T47D (cell line): ENCODE measurements at regions not wholly inside any gene's neighbourhood (a gene's known extent, or its start where the extent isn't known, plus 50 kb on each side); places are given as distances from the start of the nearest gene placed in this dataset.
A peak's percentile ranks its signal among the peaks of the same experiment; 100 is the strongest.
"Not testable (repeated sequence)": the region's sequence is repeated elsewhere in the genome, so short reads cannot be mapped to it uniquely, and the experiment has no call there.

Experiments used
- DNase-seq, 2 experiments: peaks; one replicate each; pipeline versions ENCODE4 v3.0.0 to v3.0.0-alpha.2; 2011 to 2012; ENCODE audit warnings: low read depth in 1 of 2, low spot score in 1 of 2
- JUND ChIP-seq: IDR thresholded peaks from 2 replicates; pipeline ENCODE4 v1.6.1; 2012; ENCODE audit warnings: low read depth
- in situ Hi-C: cut with HindIII; loops from 2 replicates; pipeline ENCODE4 v1.10.0; 2016; ENCODE audit warnings: low sequenced_read_pairs, low pct_unique_long_range_greater_than_20kb

- no peak for TF ChIP-seq JUND
- no peak for DNase-seq
- in situ Hi-C loops: no loop called here
These were observed 177.9 kb upstream of the MAP3K1 start for GRCh38 chr5:56637321-56637920.

DNA sequence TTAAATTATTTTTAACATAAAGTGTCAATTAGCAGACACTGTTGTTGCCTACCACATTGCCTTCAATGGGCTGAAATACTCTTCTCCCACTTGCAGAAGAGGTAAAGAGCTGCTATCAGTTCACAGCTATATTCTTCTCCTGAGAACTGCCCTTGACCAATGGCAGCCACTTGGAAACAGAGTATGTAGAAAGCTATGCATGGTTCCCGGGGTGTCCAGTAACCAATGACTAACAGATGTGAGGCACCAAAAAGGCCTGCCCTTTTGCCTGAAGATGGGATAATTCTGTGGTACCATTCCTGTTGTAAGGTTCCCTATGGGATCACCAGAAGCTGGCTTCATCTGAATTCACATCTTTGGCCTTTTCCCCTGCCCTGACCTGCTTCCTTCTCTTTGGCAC, 181.4 kb upstream of the MAP3K1 start:
- in situ Hi-C loops: no loop called here
- no peak for TF ChIP-seq JUND
- DNase-seq: no peak

- no peak for DNase-seq
- in situ Hi-C loops: no loop called here
- TF ChIP-seq JUND: no peak
These were observed 182.4 kb upstream of the MAP3K1 start for GRCh38 chr5:56632939-56633338.

DNA sequence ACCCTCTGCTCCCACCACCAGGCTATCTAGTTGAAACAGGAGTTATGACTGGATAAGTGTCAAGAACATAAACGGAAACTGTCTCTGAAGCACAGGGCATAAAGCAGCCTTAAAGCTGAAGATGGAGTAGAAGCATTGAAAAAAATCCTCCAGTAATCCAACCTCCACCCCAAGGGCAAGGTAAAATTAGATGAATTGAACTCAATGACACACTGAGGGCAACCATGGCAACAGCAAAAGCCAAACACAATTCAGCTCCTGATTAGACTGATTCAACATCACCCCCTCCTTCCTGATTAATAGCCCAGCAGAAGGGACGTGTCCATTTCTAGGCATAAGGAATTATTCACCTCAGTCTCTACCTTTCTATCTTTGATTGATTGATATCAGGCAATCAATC, 183.2 kb upstream of the MAP3K1 start:
- DNase-seq: no peak
- in situ Hi-C loops: no loop called here
- TF ChIP-seq JUND: no peak

DNA sequence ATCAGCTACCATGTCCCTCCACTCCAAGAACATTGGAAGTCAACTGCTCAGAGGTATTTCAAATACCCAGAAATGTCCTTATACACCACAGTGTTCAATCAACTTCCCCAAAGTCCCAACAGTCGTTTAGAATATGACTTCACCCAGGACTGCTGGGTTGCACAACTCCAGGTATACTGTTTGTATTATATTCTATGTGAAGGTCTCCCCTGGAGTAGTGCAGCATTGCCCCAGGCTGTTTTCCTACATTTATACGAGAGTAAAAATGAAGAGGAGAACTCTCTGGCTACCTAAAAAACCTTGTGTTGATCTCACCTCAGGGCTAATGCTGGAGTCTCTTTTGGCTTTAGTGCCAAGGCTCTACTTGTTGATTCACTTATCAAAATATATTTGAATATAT, 183.6 kb upstream of the MAP3K1 start:
- in situ Hi-C loops: no loop called here
- peak in 1 of 2 experiments; percentile 27 for DNase-seq
- no peak for TF ChIP-seq JUND

DNA sequence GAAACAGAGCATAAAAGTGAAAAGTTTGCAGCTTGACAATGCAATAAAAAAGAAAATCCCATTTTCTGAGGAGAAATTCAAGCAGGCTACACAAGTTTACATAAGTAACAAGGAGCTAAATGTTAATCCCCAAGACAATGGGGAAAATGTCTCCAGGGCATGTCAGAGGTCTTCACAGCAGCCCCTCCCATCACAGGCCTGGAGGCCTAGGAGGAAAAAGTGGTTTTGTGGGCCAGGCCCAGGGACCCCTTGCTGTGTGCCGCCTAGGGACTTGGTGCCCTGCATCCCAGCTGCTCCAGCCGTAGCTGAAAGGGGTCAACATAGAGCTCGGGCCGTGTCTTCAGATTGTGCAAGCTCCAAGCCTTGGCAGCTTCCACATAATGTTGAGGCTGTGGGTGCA, 186.7 kb upstream of the MAP3K1 start:
- in situ Hi-C loops, DNase-seq: not testable (repeated sequence)

DNA sequence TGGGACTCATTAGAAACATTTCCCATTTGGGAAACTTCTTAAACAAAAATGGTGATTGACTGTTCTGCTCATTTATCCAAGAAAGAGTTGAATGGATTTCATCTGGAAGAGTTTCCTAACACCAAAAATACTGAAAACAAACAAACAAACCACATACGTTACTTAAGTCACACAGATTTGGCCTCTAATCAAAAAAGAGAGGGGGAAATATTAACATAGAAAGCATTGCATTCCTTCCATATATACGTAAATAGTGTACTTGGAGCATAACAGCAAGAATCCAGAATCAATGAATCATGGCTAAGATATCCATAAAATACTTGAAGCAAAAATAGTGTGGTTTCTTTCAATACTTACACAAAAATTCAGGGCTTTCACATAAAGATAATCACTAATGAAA, 189.8 kb upstream of the MAP3K1 start:
- in situ Hi-C loops: no loop called here
- DNase-seq: no peak
- no peak for TF ChIP-seq JUND

GRCh38 chr5:56624751-56625150, 190.6 kb upstream of the MAP3K1 start:
- no peak for DNase-seq
- in situ Hi-C loops: no loop called here
- no peak for TF ChIP-seq JUND

DNA sequence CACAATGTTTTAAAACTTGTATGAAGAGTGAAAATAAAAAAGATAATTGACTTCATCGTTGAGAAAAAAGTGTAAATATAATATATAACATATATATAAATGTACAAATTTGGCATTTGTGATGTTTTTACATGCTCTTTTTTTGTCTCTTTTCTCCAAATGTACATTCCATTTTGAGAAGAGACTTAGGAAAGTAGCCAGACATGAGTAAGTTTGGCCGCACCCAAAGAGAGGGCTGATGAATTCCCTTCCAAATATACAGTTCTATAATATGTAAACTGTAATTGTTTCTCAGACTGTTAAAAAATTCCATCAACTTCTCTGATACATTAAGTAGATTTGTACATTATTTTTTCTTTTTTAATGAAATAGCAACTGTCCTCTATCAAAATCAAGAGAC, 193.2 kb upstream of the MAP3K1 start:
- TF ChIP-seq JUND: no peak
- no peak for DNase-seq
- in situ Hi-C loops: no loop called here

DNA sequence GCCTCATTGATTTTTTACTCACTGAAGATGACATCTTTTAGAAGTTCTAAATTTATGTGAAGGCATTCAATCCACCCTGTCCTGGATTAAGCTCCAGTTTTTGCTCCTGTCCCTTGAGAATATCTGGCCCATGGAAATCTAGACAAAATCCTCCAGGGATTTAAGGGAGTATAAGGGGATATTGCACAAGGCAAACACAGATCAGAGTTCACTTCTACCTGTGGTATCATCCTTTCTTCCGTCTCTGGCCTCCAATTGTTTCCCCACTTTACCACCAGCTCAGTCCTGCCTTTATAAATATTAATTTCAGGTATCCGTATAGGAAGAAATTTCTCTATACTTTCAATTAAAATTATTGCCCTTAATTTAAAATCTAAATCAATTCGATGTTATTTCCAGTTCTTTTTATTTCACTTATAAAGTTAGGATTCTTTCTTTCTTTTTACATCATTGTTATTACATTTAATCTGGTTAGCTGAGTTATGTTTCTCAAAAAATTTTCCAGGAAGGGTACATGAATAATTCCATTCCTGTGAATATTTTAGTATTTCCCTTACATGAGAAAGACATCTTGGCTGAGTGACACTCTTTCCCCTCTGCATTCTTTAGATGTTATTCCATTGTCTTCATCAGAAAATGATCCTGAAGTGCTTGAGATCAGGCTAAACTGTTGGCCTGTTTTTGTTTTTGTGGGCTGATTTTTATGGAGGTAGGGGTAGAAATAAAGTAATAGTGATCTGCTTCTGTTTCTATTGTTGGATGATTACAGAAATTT, 194.3 kb upstream of the MAP3K1 start:
- no peak for TF ChIP-seq JUND
- in situ Hi-C loops: no loop called here
- no peak for DNase-seq

DNA sequence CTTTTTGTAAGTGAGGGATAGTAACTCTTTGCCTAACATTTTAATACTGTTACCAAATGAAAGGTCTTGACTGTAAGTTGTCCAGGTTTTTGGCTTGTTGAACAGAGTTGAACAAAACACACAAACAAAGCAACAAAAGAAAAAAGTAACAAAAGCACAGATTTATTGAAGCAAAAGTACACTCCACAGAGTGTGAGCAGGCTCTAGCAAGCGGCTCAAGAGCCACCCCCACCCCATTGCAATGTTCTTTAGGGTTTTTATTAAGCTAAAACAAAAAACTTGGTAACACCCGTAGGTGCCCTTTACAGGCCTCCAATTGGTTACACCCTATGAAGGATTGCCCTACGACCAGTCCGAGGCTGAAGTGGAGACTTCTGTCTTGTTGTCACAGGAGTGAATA, 197.4 kb upstream of the MAP3K1 start:
- no peak for TF ChIP-seq JUND
- in situ Hi-C loops: no loop called here

DNA sequence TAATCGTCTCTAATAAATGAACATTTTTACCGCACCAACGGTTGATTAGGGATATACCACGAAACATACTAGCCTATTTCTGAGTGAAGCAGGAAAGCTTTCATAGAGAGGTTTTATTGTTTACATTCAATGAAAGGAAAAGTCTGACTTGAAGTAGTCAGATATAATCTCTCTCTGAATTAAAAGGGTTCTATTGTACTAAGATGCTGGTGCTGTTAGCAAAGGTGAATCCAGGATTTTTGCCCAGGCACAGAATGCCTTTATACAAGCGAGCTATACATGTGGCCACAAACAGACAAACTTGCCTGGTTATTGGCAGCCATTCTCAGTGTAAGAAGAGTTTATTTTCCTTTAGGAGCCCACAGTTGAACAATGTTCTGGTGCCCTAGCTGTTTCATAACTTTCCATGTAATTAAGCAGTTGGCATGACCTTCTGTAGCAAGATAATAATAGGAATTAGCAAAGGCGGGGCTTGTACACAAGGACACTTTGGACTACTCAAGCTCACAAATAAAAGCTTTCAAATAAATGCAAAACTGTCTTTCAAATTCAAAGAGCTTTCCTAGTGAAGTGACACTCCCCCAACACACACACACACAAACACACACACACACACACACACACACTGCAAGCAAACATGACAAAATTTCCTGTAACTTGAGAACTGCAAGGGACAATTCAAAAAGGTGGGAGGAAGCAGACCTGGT, 198.7 kb upstream of the MAP3K1 start:
- DNase-seq: peak; percentile 35 to 87
- no peak for TF ChIP-seq JUND
- in situ Hi-C loops: no loop called here

More for the DNA sequence above, 197.4 kb upstream of the MAP3K1 start:
- no peak for DNase-seq
